GM12878 (cell line): ENCODE measurements at regions not wholly inside any gene's neighbourhood (a gene's known extent, or its start where the extent isn't known, plus 50 kb on each side); places are given as distances from the start of the nearest gene placed in this dataset.

Source experiments
- CEBPB ChIP-seq, 2 experiments: fragments of 150-350 bp in 1 of 2; IDR thresholded peaks; 2 replicates each; pipeline ENCODE4 v1.6.1; 2012 to 2014; ENCODE audit warnings: low read depth in 2 of 2, low read length in 2 of 2, borderline replicate concordance in 1 of 2, inconsistent platforms in 1 of 2
- EP300 ChIP-seq, 2 experiments: fragments of 150-350 bp in 1 of 2; IDR thresholded peaks; 2 replicates each; pipeline ENCODE4 v1.6.1; 2011 to 2012; ENCODE audit warnings: low read depth in 2 of 2, low read length in 2 of 2, borderline replicate concordance in 1 of 2, improper control_type of control experiment in 1 of 2, inconsistent platforms in 1 of 2; ENCODE audit not compliant: control insufficient read depth in 1 of 2
- MEF2B ChIP-seq: fragments of 450-650 bp; IDR thresholded peaks from 2 replicates; pipeline ENCODE4 v1.6.1; 2018; ENCODE audit warnings: mild to moderate bottlenecking, moderate library complexity; ENCODE audit not compliant: partially characterized antibody, poor library complexity, severe bottlenecking
- NFYB ChIP-seq: IDR thresholded peaks from 2 replicates; pipeline ENCODE4 v1.6.1; 2011; ENCODE audit warnings: low read depth, mild to moderate bottlenecking, low read length, improper control_type of control experiment, moderate library complexity; ENCODE audit not compliant: insufficient read depth
- RAD21 ChIP-seq: IDR thresholded peaks from 2 replicates; pipeline ENCODE4 v1.6.1; 2011; ENCODE audit warnings: mild to moderate bottlenecking, low read depth, low read length, moderate library complexity; ENCODE audit not compliant: insufficient read depth
- SP1 ChIP-seq: IDR thresholded peaks from one replicate; pipeline ENCODE4 v1.6.1; 2011; ENCODE audit warnings: low read depth, low read length
- TARDBP ChIP-seq: IDR thresholded peaks from 2 replicates; pipeline ENCODE4 v1.6.1; 2016; ENCODE audit warnings: borderline replicate concordance
- TF ChIP-seq, protein P1 (sequence below), 3 experiments: IDR thresholded peaks in 2 of 3; conservative IDR thresholded peaks in 1 of 3; 2 replicates each; pipeline ENCODE4 v1.5.1; 2011; ENCODE audit warnings: low read depth in 3 of 3, low read length in 3 of 3, mild to moderate bottlenecking in 3 of 3, control low read depth in 2 of 3, moderate library complexity in 2 of 3, inconsistent platforms in 1 of 3, mixed read lengths in 1 of 3; ENCODE audit not compliant: control insufficient read depth in 2 of 3, insufficient read depth in 1 of 3; ENCODE audit errors: extremely low read depth in 1 of 3
- TF ChIP-seq, protein P2 (sequence below): IDR thresholded peaks from 2 replicates; pipeline ENCODE4 v1.6.1; 2011; ENCODE audit warnings: low read depth, low read length, improper control_type of control experiment, borderline replicate concordance
- TF ChIP-seq, protein P3 (sequence below): IDR thresholded peaks from 2 replicates; pipeline ENCODE4 v1.6.1; 2011; ENCODE audit warnings: low read depth, mild to moderate bottlenecking, low read length, moderate library complexity, borderline replicate concordance; ENCODE audit errors: extremely low read depth
- TF ChIP-seq, protein P4 (sequence below): fragments of 450-650 bp; IDR thresholded peaks from 2 replicates; pipeline ENCODE4 v1.6.1; 2016; ENCODE audit warnings: mild to moderate bottlenecking, moderate library complexity, borderline replicate concordance

DNA sequence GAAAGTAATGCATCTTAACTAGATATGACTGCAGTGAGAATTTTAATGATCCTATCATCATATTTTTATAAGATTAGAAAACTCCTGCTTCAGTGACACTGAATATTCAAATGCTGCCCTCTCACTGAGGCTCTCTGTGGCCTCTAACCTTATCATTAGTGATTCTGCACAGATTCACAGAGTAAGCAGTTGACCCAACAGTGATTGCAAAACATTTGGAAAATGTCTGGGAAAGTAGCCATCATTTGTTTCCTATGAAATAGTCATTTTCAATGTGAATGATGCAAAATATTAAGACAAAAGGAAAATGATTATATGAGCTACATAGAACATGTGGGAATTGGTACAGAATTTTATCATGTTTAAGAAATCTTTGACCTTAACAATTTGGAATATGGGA, 210.3 kb downstream of the TBX18 start:
- TF ChIP-seq, protein P1, sequence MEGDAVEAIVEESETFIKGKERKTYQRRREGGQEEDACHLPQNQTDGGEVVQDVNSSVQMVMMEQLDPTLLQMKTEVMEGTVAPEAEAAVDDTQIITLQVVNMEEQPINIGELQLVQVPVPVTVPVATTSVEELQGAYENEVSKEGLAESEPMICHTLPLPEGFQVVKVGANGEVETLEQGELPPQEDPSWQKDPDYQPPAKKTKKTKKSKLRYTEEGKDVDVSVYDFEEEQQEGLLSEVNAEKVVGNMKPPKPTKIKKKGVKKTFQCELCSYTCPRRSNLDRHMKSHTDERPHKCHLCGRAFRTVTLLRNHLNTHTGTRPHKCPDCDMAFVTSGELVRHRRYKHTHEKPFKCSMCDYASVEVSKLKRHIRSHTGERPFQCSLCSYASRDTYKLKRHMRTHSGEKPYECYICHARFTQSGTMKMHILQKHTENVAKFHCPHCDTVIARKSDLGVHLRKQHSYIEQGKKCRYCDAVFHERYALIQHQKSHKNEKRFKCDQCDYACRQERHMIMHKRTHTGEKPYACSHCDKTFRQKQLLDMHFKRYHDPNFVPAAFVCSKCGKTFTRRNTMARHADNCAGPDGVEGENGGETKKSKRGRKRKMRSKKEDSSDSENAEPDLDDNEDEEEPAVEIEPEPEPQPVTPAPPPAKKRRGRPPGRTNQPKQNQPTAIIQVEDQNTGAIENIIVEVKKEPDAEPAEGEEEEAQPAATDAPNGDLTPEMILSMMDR (IDR thresholded peaks at IDR 0.05 in 2 of 3, conservative IDR thresholded peaks at IDR 0.05 in 1 of 3; ENCODE audit: control insufficient read depth in 2 of 3, extremely low read depth in 1 of 3, insufficient read depth in 1 of 3, low read depth in 3 of 3, low read length in 3 of 3): no peak
- TF ChIP-seq CEBPB (IDR thresholded peaks at IDR 0.05; ENCODE audit: borderline replicate concordance in 1 of 2, low read depth in 2 of 2, low read length in 2 of 2) (no peak), NFYB (no peak), MEF2B (no peak), EP300 (IDR thresholded peaks at IDR 0.05; ENCODE audit: borderline replicate concordance in 1 of 2, control insufficient read depth in 1 of 2, low read depth in 2 of 2, low read length in 2 of 2) (no peak), RAD21 (no peak), TARDBP (no peak), SP1 (no peak)
- TF ChIP-seq, protein P2, sequence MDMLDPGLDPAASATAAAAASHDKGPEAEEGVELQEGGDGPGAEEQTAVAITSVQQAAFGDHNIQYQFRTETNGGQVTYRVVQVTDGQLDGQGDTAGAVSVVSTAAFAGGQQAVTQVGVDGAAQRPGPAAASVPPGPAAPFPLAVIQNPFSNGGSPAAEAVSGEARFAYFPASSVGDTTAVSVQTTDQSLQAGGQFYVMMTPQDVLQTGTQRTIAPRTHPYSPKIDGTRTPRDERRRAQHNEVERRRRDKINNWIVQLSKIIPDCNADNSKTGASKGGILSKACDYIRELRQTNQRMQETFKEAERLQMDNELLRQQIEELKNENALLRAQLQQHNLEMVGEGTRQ: no peak
- TF ChIP-seq, protein P3, sequence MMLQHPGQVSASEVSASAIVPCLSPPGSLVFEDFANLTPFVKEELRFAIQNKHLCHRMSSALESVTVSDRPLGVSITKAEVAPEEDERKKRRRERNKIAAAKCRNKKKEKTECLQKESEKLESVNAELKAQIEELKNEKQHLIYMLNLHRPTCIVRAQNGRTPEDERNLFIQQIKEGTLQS: no peak
- TF ChIP-seq, protein P4, sequence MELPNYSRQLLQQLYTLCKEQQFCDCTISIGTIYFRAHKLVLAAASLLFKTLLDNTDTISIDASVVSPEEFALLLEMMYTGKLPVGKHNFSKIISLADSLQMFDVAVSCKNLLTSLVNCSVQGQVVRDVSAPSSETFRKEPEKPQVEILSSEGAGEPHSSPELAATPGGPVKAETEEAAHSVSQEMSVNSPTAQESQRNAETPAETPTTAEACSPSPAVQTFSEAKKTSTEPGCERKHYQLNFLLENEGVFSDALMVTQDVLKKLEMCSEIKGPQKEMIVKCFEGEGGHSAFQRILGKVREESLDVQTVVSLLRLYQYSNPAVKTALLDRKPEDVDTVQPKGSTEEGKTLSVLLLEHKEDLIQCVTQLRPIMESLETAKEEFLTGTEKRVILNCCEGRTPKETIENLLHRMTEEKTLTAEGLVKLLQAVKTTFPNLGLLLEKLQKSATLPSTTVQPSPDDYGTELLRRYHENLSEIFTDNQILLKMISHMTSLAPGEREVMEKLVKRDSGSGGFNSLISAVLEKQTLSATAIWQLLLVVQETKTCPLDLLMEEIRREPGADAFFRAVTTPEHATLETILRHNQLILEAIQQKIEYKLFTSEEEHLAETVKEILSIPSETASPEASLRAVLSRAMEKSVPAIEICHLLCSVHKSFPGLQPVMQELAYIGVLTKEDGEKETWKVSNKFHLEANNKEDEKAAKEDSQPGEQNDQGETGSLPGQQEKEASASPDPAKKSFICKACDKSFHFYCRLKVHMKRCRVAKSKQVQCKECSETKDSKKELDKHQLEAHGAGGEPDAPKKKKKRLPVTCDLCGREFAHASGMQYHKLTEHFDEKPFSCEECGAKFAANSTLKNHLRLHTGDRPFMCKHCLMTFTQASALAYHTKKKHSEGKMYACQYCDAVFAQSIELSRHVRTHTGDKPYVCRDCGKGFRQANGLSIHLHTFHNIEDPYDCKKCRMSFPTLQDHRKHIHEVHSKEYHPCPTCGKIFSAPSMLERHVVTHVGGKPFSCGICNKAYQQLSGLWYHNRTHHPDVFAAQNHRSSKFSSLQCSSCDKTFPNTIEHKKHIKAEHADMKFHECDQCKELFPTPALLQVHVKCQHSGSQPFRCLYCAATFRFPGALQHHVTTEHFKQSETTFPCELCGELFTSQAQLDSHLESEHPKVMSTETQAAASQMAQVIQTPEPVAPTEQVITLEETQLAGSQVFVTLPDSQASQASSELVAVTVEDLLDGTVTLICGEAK: no peak
